ENCODE measurements at regions not wholly inside any gene's neighbourhood (a gene's known extent, or its start where the extent isn't known, plus 50 kb on each side); places are given as distances from the start of the nearest gene placed in this dataset.

- DNase-seq = no peak
These were observed 69.7 kb downstream of the SKA1 start for GRCh38 chr18:50444539-50444938.

- DNase-seq = no peak
These were observed 71.8 kb downstream of the SKA1 start for GRCh38 chr18:50446629-50447028.

DNA sequence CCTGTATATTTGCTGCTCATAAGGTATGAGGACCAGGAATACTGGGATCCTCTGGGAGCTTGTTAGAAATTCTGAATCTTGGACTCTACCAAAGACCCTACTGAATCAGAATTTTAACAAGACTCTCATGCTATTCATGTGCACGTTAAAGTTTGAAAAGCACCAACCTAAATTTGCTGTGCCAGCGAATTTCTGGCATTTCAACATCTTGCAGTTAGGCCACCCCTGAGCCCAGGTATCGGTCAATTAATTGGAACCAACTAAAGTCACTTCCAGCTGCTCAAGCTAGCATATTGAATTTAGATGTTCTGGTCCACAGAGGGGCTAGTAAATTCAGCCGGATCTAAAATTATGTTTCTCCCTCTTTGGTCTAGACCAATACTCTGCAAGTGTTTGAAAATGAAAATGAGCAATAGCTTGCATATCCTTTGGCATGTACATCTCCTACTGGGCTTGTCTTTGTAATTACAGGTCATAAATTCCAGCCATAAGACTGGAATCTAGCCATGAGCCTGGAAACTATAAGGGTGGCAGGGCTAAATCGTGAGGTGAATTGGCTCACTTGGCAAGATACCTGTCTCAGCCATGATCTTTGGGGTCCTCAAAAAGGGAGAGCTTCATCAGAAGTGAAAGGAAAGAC is 72.4 kb downstream of the SKA1 start:
- DNase-seq = no peak

DNA sequence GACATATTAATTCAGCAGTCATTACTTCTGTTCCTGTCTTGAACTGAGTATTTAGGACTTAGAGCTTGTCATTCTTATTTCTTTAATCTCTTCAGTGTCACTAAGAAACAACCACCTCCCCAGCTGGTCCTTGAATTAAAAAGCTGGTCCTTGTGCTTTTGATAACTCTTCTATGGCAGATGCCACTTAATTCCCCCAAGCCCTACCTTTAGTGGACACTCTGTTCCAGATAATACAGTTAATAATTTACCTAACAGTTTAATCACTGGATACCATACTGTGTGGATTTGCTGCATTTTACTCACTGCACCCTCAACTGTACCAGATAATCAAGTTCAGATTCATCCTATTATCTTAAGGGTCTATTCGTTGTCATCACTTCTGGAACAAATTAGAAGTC is 73.1 kb downstream of the SKA1 start:
- no peak for DNase-seq

DNA sequence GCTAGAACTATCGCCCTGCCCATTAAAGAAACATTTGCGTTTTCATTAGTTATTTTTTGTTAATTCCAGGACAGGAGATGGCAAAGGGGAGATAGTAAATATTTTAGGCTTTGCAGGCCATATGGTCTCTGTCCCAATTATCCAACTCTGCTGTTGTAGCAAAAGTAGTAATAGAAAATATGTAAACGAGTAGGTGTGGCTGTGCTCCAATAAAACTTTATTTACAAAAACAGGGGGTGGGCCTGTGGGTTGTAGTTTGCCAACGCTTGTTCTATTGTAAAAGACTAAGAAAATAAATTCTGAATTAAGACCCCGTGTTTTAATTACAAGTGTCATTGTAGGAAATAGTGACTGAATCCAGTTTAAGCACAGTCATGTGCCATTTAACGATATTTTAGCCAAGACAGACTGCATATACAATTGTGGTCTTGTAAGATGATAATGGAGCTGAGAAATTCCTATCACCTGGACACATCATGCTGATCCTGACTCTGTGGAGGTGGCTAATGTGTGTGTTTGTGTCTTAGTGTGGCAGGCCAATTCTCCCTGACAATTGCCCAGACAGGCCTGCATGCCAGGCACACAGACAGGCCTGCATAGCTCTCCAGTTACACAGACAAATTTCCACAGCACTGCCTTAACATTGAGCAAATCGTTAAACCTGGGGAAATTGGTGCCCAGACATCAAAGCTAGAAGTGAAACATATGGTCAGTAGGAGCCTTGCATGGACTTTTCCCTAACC is 76.4 kb downstream of the SKA1 start:
- peak; percentile 61 for DNase-seq

DNA sequence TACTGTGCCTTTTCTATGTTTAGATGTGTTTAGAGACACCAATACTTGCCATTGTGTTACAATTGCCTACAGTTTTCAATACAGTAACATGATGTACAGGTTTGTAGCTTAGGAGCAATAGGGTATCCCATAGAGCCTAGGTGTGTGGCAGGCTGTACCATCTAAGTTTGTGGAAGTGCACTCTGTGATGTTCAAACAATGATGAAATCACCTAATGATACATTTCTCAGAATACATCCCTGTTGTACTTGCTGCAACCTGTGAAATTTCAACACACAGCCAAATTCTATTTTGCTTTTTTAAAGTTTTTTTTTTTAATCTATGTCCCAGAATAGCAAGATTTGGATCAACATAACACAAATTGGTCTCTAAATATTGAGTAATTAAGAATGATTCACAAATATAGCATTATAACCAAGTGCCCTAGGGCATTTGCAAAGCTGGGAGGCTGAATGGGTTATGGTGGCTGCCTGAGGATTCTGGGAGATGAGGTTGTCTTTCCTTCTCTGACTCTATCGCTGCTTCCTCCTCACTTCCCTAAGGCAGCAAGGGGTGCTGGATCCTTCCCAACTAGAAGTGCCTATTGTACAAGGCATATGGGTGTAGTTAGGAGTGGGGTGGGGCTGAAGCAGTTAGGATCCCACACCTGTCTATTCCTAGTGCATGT is 78.3 kb downstream of the SKA1 start:
- no peak for DNase-seq

- DNase-seq = no peak
These were observed 78.9 kb downstream of the SKA1 start for GRCh38 chr18:50453732-50454131.

DNA sequence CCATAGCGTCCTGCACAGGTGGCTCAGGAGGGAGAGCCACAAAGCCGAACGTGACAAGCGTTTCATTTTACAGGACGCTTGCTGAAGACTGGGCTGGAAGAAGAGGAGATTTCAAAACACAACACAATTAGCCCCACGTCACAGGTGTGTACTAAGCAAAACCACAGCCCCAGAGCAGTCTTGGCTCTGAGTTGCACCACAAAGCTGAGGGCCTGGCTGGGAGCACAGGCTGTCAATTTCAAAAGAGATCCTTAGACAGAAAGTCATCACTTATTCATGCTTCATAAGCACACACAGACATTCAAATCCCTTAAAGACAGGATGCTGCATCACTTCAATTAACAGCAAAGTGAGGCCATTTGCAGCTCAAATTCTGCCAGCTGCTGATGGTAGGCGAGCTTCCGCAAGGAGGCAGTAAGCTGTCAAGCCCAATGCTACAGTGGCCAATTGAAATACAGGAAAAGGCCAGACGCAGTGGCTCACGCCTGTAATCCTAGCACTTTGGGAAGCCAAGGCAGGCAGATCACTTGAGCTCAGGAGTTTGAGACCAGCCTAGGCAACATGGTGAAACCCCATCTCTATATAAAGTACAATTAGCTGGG is 79.6 kb downstream of the SKA1 start:
- peak; percentile 29 for DNase-seq

- DNase-seq = no peak
These were observed 81.4 kb downstream of the SKA1 start for GRCh38 chr18:50456285-50456684.

- no peak for DNase-seq
These were observed 82.8 kb downstream of the SKA1 start for GRCh38 chr18:50457639-50458038.

DNA sequence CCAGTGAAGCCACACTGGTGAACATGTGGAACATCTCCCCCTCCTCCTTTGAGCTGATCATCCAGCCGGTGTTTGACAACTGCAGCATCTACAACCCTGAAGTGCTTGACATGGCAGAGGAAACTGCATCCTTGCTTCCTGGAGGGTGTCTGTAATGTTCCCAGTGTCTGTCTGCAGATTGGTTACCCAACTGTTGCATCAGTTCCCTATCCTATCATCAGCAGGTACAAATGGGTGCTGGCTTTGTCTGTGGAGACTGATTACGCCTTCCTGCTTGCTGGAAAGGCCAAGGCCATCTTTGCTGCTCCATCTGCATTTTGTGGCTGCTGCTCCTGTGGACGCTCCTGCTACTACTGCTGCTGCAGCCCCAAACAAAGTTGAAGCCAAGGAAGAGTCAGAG is 83.5 kb downstream of the SKA1 start:
- no peak for DNase-seq

GRCh38 chr18:50458796-50459195 is 84.0 kb downstream of the SKA1 start:
- no peak for DNase-seq

- DNase-seq = no peak
These were observed 85.2 kb downstream of the SKA1 start for GRCh38 chr18:50460062-50460461.

GRCh38 chr18:50460716-50461115 is 85.9 kb downstream of the SKA1 start:
- DNase-seq = no peak

DNA sequence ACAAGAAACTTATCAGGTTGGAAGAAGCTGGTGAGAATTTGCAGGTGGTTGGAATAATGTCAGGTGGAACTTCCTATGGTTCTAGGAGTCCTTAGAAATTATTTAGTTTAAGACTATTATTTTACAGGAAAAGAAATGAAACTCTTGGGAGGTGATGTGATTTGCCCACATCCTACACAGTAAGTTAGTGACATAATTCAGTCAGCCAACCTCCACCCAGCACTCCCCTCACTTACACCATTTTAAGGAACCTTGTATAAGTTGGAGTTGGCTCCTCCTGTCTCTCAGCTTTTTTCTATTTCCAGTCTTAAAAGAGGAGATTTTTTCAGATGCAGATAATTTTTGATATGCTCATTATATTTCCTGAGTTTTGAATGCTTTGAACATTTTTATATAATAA is 86.4 kb downstream of the SKA1 start:
- DNase-seq = no peak

DNA sequence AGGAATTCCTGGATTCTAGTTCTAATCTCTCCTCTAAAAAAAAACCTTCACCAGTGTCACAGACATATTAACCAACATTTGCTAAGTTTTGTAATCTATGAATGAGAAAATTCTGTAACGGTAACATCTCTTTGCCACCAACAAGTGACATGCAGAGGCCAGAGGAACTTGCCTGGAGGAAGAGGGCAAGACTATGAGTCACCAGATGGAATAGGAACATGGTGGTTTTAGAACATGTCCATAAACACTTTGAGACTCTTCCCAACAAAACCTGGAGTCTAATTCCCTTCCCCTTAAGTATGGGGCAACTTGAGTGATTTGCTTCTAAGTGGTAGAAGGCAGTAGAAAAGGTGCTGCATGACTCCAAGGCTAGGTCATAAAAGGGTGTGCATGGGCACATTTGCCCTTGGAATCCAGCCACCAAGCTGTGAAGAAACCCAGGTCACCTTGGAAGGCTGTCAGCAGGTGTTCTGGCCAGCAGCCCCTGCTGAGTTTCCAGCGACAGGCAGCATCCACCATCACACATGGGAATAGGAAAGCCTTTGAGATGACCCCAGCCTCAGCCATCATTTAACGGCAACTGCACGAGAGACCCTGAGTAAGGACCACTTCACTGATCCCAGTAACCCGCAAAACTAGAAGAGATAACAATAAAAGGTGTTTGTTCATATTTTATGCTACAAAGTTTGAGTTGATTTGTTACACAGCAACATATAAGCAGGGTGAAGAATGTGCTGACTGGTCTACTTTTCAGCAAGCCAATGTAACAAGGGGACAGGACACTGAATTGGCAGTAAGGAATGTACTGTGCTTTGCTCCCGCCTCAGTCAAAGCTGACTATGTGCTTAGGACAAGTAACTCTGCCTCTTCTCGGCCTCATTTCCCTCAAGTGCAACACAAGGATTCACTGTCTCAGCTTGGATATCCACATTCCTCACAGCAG is 90.6 kb downstream of the SKA1 start:
- peak; percentile 61 for DNase-seq

DNA sequence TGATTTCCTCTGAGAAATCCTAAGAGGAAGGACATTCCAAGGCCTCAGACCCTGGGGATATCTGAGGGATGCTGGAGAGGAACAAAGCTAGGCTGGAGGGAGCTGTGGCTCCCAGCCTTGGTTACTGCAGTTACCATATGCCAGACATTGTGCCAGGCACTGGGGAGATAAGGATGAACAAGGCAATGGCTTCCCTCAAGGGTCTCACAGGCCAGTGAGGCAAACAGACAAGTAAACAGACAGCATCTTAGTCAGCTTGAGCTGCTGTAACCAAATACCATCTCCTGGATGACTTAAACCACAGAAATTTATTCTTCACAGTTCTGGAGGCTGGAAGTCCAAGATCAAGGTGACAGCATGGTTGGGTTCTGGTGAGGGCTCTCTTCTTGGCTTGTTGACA is 91.8 kb downstream of the SKA1 start:
- DNase-seq = peak; percentile 76

DNA sequence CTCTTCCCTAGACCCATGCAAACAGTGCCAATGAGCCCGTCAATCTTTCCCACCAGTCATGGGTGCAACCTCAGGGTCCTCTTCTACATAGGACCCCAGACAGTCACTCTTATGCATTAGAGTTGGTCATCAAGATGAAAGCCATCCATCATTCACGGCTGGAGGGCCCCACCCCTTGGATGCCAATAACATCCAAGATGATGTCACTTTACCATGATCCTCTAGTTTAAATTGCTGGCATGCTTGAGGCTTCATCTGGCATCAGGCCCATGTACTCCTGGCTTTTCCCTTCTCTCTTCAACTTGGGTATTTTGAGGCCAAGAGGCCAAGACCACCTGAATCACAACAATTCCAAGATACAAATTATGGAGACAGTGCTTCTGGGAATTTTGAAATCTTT is 91.1 kb upstream of the MAPK4 start:
- DNase-seq = no peak

GRCh38 chr18:50469380-50469781 is 90.5 kb upstream of the MAPK4 start:
- DNase-seq = no peak

DNA sequence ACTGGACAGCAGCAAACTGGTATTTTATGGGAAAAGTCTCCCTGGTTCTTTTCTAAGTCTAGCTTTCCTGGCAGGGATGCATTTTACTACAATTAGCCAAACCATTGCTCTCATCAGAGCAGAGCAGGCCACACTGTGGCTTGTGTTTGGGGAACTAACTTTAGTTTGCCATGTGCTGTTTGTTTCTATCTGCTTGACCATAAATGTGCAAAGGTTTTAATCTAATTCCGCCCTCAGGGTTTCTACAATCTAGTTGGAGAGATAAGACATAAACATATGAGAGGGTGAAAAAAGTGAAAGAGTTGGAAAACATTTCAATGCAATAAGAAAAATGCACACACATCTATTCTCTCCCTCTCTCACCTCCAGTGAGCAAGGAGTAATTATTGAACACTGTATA is 86.9 kb upstream of the MAPK4 start:
- no peak for DNase-seq

DNA sequence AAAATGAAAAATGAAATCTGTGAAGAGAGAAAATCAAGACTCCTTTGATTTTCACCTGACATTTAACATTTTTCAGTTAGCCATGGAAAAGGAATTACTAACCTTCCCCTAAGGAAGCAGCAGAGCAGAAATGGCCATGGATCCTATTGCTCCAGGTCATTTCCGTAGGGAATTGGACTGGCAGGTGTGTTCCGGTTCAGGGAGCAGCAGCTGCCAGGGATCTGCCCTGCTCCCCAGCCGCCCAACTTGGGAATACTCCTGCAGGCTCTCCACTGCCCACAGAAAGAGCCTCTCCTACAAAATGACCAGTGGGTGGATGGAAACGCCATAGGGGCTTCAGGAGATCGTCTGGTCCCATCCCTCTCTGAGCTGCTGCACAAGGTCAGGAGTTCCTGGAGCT is 86.0 kb upstream of the MAPK4 start:
- DNase-seq = no peak

GRCh38 chr18:50475538-50476193 is 84.2 kb upstream of the MAPK4 start:
- no peak for DNase-seq

All from islet precursor cell (in vitro differentiated cells).